Stimulated activated CD4-positive, alpha-beta T cell treated with anti-CD3 and anti-CD28 coated beads, Interleukin-12 subunit alpha, Interleukin-12 subunit beta, amount 100 ng/mL, for 4 hours (primary cell): ENCODE measurements at regions not wholly inside any gene's neighbourhood (a gene's known extent, or its start where the extent isn't known, plus 50 kb on each side); places are given as distances from the start of the nearest gene placed in this dataset.
"Not testable (repeated sequence)": the region's sequence is repeated elsewhere in the genome, so short reads cannot be mapped to it uniquely, and the experiment has no call there.

Source experiments
- DNase-seq: peaks from one replicate; pipeline ENCODE4 v3.0.0-alpha.2; 2020

DNA sequence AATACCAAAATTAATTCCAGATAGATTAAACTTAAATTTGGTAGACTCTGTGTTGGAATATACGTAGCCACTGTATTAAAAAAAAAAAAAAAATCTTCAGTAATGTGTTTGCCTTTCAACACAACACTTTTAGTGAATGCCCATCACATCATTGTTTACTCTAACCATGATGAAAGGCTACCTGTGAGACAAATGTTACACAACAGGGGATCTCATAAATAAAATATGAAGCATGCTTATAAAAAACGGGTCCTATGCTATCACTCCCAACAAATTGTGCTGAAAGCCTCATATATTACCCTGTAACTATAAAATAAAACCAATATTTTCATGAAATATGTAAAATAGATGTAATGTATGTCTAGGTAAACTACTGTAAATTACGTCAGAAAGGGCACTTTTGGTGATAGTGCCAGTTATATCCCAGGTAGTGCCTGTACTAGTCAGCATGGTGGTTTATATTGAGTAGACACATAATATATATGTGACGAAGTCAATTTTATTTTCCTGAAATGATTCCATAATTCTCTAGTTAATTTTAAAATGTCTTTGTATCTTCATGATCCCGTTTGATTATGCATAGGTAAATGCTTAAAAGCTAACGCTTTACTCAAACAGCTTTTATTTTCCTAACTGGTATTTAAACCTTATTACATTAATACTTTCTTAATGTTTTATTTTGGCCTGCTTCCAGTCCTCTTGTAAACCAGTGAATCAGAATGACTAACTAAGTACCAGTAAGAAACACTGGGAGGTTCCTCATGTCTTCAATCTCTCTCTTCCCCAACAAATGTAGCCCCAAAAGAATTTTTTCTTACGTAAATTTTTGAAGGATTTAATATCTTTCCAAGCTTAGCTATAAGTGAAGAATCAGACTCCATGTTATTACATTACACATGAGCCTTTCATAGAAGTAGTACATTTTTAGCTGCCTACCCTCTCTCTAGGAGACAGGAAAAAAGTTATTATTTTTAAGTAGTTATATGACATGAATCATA lies 420.3 kb downstream of the GABRG2 start:
- no peak for DNase-seq

DNA sequence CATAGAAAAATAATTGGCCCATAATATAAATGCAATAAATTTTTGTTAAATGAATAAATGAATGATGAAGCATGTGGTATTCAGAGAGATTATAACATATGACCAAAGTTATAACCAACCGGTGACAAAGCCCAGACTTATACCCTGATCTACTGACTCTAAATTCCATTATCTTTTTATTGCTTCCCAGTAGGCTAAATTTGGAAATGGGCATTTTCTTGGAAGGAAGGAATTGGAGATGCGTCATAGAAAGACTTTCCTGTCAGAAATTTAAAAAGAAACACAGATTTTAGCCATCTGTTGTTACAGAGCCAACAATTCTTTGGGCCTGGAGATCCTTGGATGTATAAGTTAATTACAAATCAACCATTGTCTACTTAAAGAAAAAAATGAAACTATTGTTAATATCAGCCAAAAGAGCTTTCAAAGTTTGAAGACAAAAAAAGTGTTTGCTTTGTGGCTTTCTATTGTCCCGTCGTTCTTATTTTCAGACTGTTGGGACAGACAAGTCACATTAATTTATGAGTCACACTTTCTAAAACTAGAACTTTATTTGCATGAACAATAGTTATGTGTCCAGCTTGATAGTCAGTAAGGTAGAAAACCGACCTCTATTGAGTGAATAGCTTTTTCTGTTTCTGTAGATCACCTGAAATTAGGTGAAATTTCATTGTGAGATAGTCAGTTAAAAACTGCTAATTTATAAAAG lies 428.7 kb downstream of the GABRG2 start:
- no peak for DNase-seq

GRCh38 chr5:162497455-162497854 lies 429.9 kb downstream of the GABRG2 start:
- DNase-seq = no peak

DNA sequence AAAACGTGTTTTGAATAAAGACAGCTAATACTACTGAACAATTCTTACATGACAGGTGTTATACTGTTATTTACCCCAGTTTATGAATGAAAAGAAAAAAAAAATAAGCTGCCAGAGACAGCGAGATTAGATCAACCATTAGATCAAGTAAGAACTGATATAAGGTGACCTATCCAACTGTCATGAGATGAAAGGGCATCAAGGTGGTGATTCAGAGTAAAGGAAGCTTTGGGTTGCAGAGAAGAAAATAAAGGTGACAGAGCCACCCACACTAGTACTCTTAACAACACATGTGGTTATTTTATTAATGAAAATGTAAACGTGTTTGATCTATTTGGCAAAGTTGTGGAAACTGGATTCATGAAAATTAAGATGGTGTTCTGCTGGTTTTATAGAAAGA lies 435.2 kb downstream of the GABRG2 start:
- DNase-seq = no peak

GRCh38 chr5:162503796-162504195 lies 436.2 kb downstream of the GABRG2 start:
- DNase-seq = no peak

DNA sequence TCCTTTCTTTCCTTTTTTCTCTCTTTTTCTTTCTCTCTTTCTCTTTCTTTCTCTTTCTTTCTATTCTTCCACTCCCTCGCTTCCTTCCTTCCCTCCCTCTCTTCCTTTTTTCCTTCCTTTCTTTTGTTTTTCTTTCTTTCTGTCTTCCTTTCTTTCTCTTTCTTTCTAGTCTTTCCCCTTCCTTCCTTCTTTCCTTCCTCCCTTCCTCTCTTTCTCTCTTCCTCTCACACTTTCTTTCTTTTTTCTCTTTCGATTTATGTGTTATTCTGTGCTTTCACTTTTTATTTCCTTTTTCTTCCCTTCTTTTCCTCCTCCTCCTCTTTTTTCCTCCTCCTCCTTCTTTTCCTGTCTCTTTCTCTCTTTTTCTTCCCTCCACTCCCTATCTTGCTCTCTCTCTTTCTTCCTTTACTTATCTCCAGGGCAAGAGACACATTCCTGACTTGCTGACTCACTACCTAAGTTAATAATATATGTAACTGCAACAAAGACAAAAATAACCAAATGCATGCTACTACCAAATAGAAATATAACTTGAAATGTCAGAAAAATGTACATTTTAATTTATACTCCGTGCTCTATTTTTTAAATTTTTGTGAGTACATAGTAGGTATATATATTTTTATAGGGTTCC lies 445.5 kb downstream of the GABRG2 start:
- DNase-seq = no peak

GRCh38 chr5:162514116-162514515 lies 446.5 kb downstream of the GABRG2 start:
- DNase-seq = no peak

GRCh38 chr5:162520878-162521277 lies 453.3 kb downstream of the GABRG2 start:
- no peak for DNase-seq

DNA sequence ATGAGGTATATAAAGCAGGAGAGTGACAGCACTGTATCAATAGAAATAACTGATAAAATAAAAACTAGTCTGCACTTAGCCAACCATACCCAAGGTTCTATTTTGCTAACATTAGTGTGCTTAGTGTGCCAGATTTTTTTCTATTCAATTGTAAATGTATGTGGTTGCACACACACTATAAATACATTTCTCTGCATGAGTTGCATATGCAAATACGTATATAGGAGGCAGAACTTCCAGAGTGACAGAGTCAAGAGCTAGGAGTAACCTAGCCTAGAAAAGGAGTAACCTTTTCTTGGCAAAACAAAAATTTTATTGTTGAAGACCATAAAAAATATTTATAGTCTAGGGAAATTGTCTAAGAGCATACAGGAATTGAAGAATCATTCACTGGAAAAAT lies 461.6 kb downstream of the GABRG2 start:
- DNase-seq = no peak

DNA sequence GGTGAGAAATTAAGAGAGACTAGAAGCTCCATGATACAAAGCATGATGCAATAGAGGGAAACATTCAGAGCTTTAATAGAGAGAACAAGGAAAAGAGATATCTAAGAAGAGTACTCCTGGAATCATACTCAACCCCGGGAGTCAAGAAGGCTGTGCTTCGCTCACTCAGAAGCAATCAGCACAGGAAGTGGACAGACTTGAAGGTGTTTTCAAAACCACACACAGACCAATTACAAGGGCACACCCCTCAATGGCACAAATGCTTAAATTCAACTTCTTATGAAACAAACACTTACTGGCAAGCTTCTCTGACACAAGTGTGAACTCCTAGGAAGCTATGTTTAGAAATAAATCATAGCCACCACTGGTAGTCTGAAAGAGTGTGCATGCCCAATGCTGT lies 462.3 kb downstream of the GABRG2 start:
- DNase-seq = no peak

DNA sequence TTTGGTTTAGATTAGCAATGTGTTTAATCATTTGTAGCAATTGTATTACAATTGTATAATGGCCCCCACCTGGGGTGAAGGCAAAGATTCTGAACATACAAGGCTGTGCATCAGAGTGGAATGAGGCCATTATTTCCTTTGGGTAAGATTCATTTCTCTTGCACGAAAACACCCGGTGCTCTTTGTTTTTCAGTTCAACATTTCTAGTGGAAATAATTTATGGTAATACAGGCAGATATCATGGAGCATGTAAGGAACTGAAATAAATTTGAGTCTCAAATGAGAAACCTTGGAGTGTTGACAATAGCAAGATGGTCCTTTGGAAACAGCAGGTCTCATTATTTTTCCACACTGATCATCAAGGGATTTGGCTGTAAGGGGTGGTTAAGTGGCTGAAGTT lies 475.9 kb downstream of the GABRG2 start:
- DNase-seq = no peak

DNA sequence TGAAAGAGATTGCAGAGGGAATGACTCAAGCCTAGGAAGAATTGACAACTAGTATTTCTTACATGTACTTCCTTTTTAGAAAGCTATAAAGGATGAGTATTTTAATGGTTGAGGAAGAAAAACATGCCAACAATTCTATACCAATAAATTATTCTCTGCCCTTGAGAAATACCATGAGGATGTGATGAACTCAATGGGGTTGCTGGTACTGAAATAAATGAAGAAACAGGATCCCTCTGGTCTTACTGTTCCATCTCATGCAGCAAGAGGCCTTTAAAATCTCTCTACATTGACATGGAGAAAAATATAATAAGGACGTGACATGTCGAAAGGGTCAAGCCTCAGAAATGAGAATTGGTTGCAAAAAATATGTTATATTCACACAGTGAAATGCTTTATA lies 477.3 kb downstream of the GABRG2 start:
- no peak for DNase-seq

DNA sequence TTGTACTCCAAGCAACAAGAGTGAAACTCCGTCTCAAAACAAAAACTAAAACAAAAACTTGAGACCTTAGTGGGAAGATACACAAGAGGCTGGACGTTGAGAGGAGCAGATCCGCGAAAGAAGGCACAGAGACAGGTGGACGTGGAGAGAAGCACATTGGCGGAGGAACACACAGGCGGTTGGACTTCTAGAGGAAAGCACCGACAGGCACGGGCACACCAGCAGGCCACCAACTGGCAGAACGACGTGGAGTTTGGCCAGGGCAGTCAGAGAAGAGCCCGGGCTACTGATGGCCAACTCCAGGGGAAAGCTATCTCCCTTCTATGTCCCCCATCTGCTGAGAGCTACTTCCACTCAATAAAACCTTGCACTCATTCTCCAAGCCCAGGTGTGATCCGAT lies 482.7 kb downstream of the GABRG2 start:
- no peak for DNase-seq

DNA sequence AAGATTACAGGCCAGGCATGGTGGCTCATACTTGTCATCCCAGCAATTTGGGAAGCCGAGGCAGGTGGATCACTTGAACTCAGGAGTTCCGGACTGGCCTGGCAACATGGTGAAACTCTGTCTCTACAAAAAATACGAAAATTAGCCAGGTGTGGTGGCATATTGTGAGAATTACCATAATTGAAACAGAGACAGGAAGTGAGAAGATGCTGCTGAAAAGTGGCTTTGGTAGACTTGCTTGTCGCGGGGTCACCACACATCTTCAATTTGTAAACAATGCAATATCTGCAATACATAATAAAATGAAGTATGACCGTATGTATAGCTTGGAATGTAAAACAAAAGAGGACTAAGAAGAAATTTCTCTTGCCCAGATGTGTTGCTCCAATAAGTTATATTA lies 490.5 kb downstream of the GABRG2 start:
- no peak for DNase-seq

DNA sequence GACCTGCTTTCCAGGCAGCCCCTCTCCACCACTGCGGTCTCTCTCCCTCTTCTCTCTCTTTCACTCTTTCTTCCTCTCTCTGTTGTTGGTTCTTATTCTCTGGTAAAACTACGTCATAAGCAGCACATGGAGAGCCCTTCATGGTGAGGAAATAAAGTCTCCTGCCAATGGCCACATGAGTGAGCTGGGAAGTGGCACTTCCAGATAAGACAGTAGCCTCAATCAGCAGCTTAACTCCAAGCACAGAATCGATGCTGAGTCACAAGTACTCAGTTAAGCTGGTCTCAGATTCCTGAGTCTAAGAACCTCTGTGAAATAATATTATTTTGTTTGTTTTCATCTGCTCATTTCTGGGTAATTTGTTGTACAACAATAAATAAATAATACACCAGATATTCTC lies 500.1 kb downstream of the GABRG2 start:
- no peak for DNase-seq

DNA sequence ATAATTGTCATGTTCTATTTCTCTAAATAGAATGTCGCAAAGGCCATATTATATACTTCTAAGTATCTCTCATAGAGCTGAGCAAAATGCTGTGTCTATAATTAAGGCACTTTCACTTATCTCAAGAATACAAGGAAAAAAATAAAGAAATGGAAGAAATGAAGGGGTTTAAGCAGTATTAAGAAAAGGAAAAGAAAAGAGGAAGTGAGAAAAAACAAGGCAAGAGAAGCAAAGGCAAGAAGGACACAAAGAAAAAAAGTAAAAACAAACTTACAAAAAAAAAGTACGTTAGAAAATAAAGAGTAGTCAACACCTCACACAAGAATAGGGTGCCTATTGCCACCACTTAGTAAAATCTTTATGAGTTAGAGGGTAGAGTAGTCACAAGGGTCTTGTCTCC lies 506.2 kb downstream of the GABRG2 start:
- DNase-seq = no peak

DNA sequence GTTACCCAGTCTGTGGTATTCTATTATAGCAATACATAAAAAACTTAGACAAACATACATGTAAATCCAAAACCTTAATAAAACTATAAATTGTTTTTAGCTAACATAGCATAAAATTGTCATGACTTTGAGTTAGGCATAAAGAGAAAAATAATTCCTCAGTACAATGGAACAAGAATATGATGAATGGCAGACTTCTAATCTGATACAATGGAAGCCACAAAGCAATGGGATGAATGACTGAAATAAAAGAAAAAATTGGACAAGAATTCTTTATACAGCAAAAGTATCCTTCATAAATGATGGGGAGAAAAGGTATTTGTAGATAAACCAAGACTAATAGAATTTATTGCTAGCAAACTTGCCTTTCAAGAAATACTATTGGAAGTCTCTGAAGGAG lies 524.2 kb downstream of the GABRG2 start:
- no peak for DNase-seq

- no peak for DNase-seq
These were observed 526.3 kb downstream of the GABRG2 start for GRCh38 chr5:162593881-162594280.

DNA sequence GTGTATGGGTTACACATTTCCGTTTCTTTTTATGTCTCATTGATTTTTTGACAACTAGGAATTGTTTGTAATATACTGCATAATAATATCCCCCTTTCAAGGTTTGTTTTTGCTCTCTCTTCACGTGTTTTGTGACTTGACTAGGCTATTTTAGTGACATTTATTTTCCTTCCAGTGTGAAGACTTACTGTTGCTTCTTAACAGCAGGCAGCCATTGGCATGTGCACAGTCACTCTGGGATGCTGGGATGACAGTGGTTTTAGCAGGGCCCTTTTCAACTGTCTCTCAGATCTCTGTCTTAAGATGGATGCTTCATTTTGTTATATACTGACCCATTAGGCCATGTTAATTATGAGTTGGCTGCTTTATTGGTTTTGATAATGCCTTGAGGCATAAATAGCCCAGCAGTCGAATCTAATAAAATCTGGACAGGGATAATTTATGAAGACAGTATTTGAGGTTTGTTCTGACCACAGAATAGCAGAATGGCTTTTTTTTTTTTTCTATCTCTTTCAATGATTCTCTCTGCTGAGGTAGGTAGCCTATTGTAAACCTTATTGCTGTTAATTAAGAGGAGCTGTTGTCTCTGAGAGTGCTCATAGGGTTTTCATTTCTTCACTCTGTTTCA lies 536.0 kb downstream of the GABRG2 start:
- no peak for DNase-seq

DNA sequence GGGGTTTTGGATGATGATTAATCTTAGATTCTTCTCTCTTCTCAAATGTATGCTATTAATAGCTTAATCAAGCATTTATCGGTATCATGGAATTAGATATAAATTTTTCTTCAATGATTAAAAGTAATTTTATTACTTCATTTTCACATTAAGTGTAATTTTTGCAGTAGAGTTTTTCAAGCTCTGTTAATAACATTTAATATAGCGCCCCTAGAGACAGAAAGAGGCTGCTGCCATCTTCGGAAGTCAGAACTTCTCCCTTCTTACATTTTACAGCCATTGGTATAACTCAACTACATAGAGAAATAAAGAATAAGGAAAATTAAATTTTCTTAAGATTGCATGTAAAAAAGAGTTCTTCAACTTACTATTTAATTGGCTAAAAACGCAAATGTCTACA lies 540.3 kb downstream of the GABRG2 start:
- no peak for DNase-seq

- not testable (repeated sequence) for DNase-seq
These were observed 554.2 kb downstream of the GABRG2 start for GRCh38 chr5:162621726-162622263.

- DNase-seq = no peak
These were observed 556.5 kb downstream of the GABRG2 start for GRCh38 chr5:162624110-162624509.

GRCh38 chr5:162637481-162637880 lies 569.9 kb downstream of the GABRG2 start:
- no peak for DNase-seq
